NCI-H187 (cell line): ENCODE measurements at regions not wholly inside any gene's neighbourhood (a gene's known extent, or its start where the extent isn't known, plus 50 kb on each side); places are given as distances from the start of the nearest gene placed in this dataset.

Experiments used
- DNase-seq, 2 experiments: peaks; one replicate each; lab custom pipeline; 2025; lab: John Stamatoyannopoulos, UW

GRCh38 chr7:106482091-106482490 lies 178.9 kb downstream of the CCDC71L start:
- no peak for DNase-seq

- DNase-seq, result no peak
These were observed 180.3 kb downstream of the CCDC71L start for GRCh38 chr7:106480616-106481031.

GRCh38 chr7:106480161-106480579 lies 180.8 kb downstream of the CCDC71L start:
- DNase-seq, result no peak

DNA sequence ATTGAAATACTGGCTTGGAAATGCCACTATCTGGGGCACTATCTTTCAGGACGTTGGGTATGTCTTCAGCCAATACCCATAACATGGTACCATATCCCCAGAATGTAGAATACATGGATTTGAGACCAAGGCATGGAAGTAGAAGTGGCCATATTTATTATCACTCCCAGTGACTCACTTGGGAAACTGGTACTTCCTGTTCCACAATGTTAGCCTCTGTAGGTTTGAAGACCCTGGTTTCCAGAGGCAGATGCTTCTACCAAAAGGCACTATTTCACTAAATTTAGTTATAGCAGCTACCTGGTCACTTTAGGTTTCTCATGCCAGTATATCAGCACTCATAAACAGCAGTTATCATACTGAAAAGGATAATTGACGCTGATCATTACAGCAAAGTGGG lies 184.2 kb downstream of the CCDC71L start:
- DNase-seq, result no peak

- no peak for DNase-seq
These were observed 188.0 kb upstream of the NAMPT start for GRCh38 chr7:106472741-106473140.

DNA sequence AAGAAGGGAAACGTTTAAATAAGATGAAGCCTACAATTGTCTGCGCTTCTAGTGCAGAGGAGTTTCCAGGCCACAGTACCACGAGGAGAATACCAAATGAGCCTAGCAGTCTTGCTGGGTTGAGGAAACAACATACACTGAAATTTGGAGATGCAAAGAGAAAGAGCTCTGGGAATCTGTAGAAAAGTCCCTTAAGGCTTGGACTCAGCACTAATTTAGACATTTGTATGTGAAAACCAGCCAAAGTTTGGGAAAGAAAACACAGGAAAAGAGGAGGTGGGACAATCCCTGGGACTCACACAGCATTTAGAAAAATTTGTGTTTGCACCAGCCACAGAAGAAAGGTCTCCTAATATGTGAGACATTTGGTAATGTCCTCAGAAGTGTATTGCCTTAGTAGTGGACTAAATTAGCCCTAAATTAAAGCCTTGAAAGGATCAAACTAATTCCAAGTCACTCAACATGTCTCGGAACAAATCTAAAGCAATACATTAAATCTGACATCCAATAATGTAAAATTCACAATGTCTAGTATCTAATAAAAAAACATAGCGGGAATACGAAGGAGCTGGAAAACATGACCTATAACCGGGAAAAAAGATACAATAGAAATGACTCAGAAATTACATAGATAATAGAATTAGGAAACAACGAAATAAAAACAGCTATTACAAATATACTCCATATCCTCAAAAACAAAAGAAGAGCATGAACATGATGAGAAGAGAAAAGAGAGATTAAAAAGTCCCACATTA lies 187.1 kb upstream of the NAMPT start:
- no peak for DNase-seq

DNA sequence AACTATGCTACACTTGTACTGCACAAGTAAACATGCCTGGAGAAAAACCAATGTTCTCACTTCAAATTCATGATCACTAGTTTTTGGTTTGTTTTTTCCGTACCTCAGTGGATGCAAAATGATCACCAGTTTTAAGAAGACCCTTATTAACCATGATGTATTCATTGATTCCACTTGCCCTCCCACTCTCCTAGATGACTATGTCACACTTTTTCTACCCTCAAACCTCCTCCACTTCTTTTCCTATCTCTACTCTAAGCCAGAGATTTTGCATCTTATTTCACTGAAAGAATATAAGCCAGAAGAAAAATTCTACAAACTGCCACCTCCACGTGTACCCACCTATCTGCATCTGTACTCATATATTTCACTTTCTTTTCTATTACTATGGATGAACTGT lies 186.2 kb upstream of the NAMPT start:
- no peak for DNase-seq

- no peak for DNase-seq
These were observed 182.1 kb upstream of the NAMPT start for GRCh38 chr7:106466867-106467266.

DNA sequence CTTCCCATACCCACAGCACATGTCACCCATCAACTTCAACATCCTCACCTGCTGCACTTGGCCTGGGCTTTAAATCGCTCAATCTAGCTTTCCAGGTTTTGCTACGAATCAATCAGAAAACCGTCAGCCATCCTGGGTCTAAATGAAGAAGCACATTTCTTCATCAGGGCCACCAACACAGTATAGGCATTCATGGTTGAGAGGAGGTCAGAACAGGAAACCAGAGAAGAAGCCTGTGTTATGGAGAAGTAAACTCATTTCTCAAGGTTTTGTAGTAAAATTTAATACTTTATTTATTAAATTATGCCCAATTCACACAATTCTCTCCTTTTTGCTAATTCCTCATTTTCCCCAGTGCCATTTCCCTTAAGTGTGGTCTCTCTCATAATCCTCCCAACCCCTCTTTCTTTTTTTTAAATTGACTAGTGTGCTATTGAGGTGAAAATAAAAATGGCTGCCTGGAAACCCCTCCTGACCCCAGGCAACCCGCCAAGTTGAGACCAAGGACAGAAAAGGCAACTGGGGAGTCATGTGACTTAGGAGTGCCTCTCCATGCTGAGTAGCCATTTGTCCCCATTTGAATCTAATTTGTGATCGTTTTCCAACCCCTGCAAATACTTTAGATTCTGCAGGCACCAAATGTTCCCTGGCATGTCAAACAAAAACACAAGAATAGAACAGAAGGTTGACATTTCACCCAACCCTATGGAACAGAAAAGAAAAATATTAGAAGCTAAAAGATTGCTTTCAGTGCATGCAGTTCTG lies 181.1 kb upstream of the NAMPT start:
- no peak for DNase-seq

GRCh38 chr7:106464651-106465050 lies 179.9 kb upstream of the NAMPT start:
- DNase-seq, result no peak

- no peak for DNase-seq
These were observed 179.2 kb upstream of the NAMPT start for GRCh38 chr7:106463851-106464611.

GRCh38 chr7:106462914-106463482 lies 178.2 kb upstream of the NAMPT start:
- no peak for DNase-seq

- no peak for DNase-seq
These were observed 177.6 kb upstream of the NAMPT start for GRCh38 chr7:106462365-106462859.

GRCh38 chr7:106460792-106461254 lies 176.0 kb upstream of the NAMPT start:
- DNase-seq, result no peak

DNA sequence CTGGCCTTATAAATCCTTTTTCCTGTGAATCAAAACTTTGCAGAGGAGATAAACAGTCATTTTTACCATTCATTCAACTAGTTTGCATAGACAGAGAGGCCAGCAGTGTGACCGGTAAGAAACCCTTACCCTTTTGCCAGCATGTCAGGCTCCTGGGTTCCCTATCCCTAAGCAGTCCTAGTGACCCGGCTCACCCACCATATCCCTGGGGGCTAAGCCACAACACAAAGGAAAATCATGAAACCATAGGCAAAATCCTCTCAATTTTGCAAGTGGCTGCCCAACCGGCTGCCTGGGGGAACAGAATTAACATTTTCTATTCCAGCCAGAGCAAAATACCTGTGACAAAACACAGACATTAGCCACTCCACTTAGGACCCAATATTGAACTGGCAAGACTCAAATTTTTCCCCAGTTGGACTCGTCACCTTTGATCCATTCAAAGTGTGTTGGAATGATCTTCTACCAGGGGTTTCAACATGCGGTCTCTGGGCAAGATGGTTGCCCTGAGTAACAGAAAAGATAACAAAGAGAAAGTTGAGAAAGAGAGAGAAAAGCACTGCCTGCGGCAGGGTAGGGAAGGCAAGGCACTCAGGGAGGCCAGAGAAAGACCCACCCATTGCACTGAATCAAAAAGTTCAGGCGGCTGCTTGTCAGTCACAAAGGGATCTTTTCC lies 174.8 kb upstream of the NAMPT start:
- no peak for DNase-seq

DNA sequence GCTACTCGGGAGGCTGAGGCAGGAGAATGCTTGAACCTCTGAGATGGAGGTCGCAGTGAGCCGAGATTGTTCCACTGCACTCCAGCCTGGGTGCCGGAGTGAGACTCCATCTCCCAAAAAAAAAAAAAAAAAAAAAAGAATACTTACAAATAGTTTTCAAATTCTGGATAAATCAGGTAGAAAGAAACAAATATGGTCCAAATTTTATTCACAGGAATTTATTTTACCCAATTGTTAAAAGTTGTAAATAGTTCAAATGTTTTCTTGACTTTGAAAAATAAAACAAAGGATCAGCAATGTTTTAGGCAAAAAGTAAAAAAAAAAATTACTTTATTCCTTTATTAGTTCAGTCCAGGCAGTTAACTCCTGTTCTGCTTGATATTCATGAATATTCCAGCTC lies 172.9 kb upstream of the NAMPT start:
- DNase-seq, result no peak

GRCh38 chr7:106456329-106456728 lies 171.5 kb upstream of the NAMPT start:
- DNase-seq, result no peak

GRCh38 chr7:106452031-106452851 lies 167.5 kb upstream of the NAMPT start:
- DNase-seq, result no peak

DNA sequence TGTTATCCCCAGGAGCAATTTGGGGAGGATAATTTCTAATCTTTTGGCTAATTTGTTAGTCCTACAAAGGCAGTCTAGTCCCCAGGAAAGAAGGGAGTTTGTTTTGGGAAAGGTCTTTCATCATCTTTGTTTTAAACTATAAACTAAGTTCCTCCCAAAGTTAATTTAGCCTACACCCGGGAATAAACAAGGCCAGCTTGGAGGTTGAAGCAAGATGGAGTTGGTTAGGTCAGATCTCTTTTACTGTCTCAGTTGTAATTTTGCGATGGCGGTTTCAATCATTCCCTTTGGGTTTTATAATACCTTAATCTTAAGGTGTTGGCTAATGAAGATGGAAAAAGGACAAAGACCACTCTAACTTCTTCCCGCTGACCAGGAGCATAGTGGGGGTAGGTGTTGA lies 166.4 kb upstream of the NAMPT start:
- no peak for DNase-seq

DNA sequence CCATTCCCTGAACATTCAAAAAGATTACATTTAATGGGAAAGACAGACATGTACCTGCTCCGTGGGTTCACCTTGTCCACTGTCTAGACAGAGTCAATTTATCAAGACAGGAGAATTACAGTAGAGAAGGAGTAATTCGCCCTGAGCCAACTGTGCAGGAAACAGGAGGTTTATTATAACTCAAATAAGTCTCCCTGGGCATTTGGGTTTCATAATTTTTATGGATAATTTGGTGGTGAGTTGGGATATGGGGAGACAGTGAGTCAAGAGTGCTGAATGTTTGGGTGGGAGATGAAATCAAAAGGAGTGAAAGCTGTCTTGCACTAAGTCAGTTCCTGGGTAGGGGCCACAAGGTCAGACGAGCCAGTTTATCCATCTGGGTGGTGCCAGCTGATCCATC lies 165.9 kb upstream of the NAMPT start:
- DNase-seq, result no peak
